GM21737 (cell line): ENCODE measurements at regions not wholly inside any gene's neighbourhood (a gene's known extent, or its start where the extent isn't known, plus 50 kb on each side); places are given as distances from the start of the nearest gene placed in this dataset.

Source experiments
- ATAC-seq: cut with Tn5 transposase; IDR thresholded peaks from one replicate; pipeline ENCODE4 v1.9.1; 2021; ENCODE audit warnings: mild to moderate bottlenecking, moderate library complexity; ENCODE audit not compliant: unreplicated experiment

DNA sequence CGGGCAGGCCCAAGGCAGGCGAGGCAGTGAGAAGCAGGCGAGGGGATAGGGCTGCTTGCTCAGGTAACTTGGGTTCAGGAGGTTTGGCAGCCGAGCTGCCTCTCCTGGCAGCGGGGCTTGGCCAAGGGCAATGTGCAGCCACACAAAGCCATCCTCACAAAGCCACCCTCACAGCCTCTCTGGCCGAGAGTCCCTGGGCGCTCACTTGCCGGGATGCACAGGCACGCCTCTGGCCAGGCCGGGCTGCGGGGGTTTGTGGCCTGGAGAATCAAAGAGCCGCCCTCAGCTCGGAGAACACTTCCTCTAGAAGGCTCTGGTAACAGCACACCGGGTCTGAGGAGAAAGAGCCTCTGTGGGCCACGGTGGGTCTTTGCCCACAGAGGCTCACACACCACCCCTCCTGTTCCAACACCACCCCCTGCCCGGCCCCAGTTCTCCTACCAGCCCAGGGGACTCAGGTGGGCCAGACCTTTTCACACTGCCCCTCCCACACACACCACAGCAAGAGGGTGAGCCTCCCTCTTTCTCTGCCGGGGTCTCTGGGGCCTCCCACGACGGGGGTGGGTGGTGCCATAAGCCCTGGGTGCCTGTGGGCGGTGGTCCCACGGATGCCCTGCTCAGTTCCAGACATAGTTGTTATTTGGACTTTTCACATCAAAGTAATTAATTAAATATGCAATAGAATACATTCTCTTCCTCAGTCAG, 186.9 kb downstream of the ZFP36L2 start:
- no peak for ATAC-seq

DNA sequence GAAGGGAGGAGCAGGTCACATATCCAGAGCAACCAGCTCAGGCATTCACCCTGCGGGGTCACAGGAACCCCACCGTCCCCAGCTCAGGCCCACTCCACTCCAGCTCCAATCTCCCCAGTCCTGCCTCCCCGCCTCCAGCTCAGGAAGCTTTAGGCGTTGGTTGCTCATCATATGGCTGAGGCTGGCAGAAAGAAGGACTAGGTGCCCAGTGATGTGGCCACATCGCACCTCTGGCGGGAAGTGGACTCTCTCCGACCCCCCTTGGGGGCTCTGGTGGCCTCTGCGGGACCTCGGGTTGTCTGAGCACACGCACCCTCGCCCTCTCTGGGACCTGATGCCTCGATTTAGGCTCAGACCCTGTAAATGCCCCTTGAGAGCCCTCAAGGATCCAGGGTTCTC, 187.7 kb downstream of the ZFP36L2 start:
- ATAC-seq, result no peak

DNA sequence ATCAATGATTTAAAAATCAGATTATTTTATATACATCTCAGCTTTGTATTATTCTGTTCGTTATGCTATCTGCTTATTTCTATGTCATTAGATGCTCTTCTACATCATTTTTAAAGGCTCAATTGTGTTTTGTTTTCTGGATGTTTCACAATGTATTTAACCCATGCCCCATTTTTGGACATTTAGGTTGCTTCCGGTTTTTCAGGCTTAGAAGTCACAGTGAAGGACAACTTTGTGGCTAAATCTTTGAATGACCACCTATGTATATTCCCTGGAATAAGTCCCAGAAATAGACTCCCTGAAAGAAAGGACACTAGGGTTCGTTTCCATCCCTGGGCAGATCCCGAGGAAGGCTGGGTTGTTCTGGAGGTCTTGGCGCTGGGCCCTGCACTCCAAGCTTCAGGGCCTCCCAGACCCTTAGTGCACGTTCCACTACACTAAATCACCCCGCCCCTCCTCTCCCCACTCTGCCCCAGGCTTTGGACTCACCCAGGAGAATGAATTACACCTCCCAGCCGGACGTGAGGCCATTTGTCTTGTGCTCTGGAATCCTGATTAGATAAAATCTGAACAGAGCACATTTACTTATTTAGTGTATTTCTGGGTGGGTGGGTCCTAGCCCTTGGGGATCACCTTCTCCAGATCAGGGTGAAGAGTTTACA, 188.2 kb downstream of the ZFP36L2 start:
- ATAC-seq, result no peak

DNA sequence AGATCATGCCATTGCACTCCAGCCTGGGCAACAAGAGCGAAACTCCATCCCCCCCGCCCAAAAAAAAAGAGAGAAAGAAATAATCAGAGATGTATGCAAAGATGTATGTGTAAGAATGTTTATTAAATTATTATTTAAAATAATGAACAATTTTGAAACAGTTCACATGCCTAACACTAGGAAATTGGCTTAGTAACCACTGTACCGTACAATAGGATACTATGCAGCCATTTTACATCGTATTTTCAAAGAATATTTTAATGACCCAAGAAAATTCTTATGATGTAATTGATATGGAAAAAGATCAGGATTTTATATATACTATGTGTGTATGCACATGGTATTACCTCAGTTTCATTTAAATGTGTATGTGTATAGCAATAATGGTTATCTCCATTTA, 190.5 kb downstream of the ZFP36L2 start:
- no peak for ATAC-seq

DNA sequence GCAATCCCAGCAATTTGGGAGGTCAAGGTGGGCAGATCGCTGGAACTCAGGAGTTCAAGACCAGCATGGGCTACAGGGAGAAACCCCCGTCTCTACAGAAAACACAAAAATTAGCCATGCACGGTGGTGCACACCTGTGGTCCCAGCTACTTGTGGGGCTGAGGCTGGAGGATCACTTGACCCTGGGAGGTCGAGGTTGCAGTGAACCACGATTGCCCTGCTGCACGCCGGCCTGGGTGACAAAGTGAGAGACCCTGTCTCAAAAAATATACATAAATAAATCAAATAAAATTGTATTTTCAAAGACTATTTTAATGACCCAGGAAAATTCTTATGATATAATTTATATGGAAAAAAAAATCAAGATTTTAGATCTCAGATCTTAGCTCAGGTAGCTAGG, 191.5 kb downstream of the ZFP36L2 start:
- no peak for ATAC-seq

DNA sequence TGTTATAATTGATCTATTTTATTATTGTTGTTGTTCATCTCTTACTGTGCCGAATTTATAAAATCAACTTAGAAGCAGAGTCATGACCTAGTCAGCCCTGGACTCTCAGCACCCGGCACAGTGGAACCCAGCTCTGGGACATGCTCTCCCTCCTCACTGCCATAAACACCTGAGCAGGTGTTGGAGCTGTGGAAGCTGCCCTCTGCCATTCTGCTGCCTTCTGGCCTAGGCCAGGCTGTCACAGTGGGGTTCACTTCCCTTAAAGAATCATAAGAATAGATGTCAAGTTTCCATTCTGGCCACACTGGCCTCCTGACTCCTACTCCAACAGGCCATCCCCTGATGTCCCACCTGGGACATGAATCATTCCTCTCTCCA, 192.2 kb downstream of the ZFP36L2 start:
- ATAC-seq, result no peak

DNA sequence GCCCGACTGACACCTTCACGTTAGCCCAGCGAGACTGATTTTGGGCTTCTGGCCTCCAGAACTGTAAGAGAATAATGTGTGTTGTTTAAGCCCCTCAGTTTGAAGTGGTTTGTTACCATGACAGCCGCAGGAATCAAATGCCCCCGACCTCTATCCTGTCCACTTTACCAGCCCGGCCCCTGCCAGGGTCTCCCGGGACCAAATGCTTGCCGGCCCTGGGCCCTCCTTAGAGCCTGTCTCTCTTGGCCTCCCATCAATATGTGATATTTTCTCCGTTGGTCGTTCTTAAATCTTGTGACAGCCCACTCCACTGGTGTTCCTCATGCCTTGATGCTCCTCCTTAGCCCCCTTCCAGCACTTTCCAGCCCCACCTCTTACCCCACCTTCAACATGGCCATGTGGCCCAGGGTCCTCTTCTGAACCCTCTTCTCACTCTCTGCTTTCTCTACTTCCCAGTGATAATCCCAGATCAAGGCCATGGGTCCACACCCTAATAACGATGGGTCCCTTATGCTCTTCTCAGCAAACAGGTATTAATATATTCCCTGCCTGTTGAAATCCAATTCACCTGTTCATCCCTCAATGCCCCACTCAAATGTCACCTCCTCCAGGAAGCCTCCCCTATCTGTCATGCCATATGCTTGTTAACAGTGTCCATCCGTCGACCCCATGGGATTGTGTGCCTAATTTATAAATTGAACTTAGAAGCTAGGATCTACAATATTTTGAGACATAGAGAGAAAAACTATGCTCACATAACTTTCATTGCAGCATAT, 192.8 kb downstream of the ZFP36L2 start:
- ATAC-seq, result no peak

DNA sequence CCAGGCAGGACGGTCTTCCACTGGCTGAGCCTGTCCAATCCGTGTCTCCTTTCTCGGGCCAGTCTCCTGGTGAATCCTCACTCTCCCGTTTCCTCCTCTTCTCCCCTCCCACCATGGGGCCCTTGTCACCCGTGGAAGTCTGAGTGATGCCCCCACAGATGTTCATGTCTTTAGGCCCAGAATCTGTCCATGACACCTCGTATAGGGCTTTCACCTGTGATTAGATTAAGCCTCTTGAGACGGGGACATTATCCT, 193.5 kb downstream of the ZFP36L2 start:
- ATAC-seq, result no peak

DNA sequence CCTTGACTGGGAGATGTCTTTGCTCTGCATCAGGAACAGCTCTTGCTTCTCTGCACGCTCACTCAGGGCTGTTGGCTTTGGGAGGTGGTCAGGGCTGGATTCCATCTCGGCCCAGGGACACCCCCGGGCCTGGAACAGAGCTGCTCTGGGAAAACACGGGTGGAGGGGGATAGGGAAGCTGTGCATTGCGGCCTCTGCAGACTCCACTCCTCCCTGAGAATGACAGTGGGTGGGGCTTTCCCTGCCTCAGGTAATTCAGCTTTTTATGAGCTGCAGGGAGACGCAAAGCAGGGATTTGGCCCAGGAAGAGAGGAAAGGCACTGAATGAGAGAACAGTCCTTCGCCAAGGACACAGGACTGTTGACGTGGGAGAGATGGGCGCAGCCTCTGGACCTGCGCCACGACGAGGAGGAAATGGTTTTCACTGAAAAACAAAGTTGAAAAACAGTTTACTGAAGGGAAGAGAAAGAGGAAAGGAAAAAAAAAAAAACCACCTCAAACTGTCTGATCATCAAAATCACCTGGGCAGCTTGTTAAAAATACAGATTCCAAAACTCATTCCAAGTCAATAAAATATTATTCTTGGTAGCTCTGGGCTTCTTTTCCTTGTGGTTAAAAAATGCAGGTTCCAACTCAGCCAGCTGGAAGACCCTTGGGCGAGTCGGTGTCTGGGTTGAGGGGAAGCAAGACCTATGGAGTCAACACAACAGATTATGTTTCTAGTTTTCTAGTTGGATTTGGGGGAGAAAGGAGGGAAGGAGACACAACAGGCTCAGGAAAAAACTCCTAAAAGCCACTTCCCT, 194.0 kb downstream of the ZFP36L2 start:
- no peak for ATAC-seq

DNA sequence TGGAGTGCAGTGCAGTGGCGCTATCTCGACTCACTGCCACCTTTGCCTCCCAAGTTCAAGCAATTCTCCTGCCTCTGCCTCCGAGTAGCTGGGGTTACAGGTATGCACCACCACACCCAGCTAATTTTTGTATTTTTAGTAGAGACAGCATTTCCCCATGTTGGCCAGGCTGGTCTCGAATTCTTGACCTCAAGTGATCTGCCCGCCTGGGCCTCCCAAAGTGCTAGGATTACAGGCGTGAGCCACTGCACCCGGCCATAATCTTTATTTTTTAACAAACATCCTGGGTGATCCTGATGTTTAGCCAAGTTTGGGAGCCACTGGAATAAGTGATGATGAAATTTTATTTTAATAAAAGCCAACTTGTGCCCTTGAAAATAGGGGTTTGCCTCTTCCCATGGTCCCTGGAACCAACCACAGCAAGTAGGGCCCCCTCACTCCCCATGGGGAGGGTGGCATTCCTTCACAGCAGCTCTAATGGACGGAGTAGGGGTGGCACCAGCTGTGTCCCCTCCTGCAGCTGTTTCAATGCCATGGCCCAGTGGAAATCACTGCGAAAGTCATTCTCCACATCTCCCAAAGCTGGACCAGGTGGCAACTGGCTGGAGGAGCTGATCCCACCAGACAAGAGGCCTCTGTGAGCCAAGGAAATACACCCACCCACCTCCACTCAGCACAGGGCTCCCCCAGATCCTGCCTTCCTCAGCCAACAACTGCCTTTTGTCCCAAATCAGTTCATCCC, 194.8 kb downstream of the ZFP36L2 start:
- ATAC-seq, result no peak

DNA sequence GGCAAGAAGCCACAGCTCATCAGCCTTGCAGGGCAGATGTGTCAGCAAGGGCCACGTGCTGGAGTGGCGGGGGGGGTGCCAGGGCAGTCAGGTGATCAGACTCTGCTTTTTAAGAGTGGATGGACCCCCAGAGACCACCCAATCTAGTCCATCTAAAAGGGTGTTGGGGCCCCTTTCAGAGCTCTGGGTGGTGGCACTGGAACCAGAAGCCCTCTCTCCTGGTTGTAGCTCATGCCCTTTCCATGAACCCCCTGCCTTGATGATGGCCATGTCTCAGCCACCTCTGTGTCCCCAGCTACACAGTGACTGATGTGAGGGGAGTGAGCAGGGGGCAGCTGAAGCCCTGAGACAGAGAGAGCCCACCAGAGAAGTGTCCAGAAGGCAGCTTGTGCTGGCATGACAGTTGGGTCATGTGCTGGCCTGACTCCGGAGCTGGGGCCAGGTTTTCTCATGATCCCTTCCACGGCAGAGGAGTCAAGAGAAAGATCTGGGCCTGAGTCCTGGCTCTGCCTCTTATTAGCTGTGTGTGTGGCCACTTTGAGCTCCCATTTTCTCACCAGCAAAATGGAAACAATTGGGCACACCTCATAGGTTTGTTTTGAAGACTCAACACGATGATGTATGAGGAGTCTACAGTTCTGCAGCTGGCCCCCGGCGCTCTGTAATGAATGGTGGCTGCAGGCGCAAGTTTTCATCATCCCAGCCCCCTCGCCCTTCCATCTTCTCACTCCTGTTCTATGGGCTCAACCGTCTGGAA, 195.7 kb downstream of the ZFP36L2 start:
- ATAC-seq, result no peak

DNA sequence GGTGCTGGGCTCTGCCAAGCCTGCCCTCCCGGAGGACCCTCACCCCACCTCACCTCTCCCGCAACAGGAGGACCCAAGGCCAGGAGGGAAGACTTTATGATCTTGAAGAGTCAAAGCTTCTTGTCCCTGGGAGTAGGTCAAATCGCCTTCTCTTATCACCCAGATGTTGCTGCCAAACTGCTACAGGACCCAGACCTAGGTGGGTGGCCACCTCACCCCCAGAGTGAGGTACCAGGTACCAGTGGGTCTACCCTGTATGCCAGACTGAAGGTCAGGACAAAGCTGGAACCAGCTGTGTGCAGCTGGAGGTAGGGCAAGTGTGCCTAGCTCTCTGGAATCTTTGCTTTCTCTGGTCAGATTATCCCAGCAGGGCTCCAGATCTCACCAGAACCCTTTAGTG, 197.2 kb downstream of the ZFP36L2 start:
- ATAC-seq, result no peak

DNA sequence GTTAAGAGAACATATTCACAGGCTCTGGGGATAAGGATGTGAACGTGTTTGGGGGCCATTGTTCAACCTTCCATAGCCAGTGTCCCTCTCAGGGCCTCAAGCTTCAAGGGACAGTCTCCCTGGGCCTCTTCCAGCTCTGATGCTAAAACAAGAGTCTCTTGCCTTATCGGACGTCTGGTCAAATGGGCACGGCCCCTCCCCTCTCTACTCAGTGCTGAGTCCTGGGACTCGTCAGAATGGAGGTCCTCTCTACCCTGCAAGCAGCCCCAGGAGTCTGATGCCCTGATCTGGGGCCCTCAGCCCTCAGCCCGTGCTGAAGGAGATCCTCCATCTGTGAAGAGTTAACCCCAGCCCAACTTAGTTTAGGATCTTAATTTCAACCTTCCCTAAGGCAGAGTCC, 198.2 kb downstream of the ZFP36L2 start:
- no peak for ATAC-seq

DNA sequence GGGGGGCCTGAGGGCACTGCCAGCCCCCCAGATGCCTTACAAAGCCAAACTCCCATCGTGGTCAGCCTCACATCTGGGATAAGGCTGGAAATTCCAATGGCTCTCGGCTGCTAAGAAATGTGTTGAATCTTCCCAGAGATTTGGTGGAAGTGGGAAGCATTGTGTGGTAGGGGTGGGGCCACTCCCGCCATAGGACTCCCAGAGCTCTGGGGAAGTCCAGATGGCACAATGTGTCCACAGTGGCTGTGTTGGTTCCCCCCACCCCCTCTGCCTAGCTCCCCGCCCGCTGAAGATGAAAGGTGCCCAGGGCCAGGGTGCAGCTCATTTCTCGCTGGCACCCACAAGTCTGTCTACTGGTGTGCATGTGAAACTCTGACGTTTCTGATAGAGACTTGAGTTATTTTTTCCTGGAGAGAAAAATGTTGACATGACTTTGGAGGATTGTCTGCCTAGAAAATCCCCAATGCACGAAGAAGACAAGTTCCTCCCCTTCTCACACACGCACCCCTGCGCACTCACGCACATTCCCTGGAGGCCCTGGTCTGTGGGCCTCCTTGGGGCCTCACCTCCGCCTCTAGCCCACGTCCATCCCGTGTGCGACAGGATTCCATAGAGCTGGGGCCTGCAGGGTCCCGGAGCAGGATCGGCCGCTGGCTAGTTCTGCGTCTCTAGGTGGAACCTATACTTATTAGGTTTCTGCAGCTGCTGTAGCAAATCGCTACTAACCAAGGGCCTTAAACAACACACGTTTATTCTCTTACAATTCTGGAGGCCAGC, 199.1 kb downstream of the ZFP36L2 start:
- no peak for ATAC-seq

DNA sequence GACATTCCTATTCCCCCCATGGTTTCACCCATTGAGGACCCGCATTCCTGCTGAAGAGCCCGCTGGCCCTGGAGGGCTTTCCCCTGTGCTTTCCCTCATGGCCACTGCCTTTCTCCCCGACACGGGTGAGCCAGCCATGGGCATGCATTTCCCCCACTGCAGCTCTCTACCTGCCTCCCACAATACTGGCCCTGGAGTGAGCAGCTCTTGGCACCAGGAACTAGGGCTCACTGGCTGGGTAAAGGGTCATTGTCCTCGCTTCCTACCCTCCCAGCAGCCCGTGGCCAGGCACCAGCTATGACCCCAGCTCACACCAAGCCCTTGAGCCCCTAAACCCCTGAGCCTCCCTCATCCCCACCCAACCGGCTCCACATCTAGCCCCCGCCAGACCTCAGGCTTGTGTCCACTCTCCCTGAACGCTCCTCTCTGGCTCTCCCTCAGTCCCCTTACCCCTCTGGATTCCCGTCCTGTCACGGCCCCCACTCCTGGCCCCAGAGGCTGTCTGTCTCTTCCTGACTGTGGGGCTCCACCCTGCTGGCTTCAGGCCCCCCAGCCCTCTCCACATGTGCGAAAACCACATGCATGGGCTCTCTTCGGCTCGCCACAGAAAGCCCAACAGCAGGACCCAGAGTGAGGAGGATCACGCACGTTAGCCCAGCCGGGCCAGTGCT, 199.8 kb downstream of the ZFP36L2 start:
- no peak for ATAC-seq

DNA sequence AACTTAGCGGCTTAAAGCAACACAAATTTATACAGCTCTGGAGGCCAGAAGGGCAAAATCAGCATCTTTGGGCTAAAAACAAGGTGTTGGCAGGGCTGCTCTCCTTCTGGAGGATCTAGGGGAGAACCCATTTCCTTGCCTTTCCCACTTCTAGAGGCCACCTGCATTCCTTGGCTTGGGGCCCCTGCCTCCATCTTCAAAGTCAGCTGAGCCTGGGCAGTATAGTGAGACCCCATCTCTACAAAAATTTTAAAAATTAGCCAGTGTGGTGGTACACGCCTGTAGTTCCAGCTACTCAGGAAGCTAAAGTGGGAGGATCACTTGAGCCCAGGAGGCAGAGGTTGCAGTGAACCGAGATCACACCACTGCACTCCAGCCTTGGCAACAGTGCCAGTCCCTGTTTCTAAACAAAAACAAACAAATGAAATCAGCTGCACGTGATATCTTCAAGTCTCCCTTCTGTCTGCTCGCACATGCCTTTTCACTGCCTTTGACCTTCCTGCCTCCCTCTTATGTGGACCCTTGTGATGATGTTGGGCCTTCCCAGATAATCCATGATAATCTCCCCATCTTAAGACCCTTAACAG, 200.6 kb downstream of the ZFP36L2 start:
- no peak for ATAC-seq

DNA sequence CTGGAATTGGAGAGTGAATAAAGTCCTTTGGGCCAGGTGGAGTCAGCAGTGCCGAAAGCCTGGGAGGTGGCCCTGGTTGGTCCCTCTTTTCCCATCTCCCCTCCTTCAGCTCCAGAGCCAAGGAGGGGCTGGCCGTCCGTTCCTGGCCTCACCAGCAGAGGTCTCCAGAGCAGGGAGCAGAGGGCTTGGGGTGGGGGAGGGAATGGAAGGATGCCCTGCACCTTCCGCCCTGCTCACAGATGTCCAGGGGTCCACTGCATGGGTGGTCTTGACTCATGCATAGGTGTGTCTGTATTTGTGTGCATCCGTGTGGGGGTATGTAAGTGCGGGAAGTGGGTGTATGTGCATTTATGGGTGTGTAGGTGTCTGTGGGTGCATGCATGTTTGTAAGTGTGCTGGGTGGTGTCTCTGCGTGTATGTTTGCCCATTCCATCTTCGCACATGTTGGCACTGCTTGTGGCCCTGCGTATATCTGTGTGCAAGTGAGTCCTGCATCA, 201.8 kb downstream of the ZFP36L2 start:
- ATAC-seq, result no peak

DNA sequence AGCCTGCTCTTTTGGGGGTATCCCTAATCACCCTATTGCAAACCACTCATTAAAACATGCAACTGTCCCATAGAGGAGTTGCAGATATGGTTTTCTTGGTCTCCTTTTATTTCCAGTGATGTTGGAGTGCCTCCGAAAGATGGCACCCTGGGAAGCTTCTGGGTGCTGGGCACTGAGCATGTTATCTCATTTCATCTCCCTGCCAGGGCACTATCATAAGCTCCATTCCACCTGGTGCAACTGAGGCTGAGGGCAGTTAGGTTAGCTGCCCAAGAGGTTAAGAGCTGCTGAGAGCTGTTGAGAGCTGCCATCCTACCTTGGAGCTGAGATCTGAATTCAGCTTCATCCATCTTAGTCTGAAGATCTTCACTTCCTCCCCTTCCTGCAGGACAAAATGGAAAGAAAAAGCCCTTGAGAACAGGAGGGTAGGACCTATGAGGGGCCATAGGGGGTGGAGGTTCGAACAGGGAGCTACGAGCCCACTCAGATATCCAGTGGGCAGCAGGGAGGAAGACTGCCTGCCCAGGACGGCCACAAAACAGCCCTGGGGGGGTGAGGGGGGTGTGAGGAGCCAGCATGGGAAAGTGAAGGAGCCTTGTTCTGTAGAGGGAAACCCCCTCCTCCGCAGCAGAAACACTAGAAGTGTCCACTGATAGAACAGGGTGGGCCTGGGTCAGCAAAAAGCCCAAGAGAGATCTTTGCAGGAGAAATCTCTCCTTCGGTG, 202.5 kb downstream of the ZFP36L2 start:
- ATAC-seq, result no peak
